Fibroblast of the aortic adventitia (primary cell): ENCODE measurements at regions not wholly inside any gene's neighbourhood (a gene's known extent, or its start where the extent isn't known, plus 50 kb on each side); places are given as distances from the start of the nearest gene placed in this dataset.

ENCODE experiments used
- DNase-seq: peaks from one replicate; pipeline ENCODE4 v3.0.0-alpha.2; 2010; ENCODE audit warnings: low read depth
- H3K4me3 ChIP-seq: 2 replicates; pipeline ENCODE4 v1.5.1; 2011; ENCODE audit warnings: low read depth, mild to moderate bottlenecking, control low read depth, low read length, moderate library complexity
- CTCF ChIP-seq: IDR thresholded peaks from 2 replicates; pipeline ENCODE4 v1.5.1; 2011; ENCODE audit warnings: mild to moderate bottlenecking, low read length, control low read depth, inconsistent platforms; ENCODE audit not compliant: insufficient read depth

GRCh38 chr3:139239550-139239949 is 104.3 kb upstream of the MRPS22 start:
- DNase-seq: no peak
- no peak for TF ChIP-seq CTCF
- H3K4me3 ChIP-seq: no peak overlapping the region

- peak; percentile 21 for TF ChIP-seq CTCF
- DNase-seq: no peak
- H3K4me3 ChIP-seq: no peak overlapping the region
Measured at GRCh38 chr3:139241783-139242182, 102.0 kb upstream of the MRPS22 start.

- TF ChIP-seq CTCF: no peak
- no peak overlapping the region for H3K4me3 ChIP-seq
- no peak for DNase-seq
Measured at GRCh38 chr3:139243710-139244109, 100.1 kb upstream of the MRPS22 start.

DNA sequence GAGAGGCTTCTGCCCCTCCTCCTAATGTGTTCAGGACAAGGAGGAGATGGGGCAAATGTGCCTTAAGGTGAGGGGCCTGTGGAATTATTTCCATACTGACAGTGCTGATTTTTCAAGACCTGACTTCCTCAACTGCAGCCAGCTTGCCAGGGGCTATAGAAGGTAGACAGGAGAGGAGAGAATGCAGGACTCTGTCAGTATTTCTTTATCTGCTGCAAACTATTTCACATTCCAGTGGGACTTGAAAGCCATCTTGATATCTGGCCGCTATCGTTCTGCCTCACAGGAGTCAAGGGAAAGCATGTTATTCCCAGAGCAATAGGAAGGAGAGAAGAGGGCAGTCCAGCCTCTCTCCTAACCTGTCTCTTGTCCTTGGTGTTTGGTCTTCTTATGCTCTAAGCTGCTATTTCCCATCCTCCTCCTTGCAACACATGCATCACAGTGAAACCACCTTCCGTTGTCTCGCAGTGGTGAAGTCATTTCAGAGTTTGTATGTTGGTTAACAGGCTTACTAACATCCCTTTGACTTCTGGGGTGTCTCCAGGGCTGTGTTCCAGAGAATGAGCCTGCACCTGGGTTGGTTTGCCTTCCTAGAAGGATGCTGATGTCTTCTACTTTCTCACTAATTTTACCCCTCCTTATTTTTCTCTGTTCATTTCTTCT is 95.1 kb upstream of the MRPS22 start:
- H3K4me3 ChIP-seq: no peak overlapping the region
- TF ChIP-seq CTCF: no peak
- DNase-seq: no peak

DNA sequence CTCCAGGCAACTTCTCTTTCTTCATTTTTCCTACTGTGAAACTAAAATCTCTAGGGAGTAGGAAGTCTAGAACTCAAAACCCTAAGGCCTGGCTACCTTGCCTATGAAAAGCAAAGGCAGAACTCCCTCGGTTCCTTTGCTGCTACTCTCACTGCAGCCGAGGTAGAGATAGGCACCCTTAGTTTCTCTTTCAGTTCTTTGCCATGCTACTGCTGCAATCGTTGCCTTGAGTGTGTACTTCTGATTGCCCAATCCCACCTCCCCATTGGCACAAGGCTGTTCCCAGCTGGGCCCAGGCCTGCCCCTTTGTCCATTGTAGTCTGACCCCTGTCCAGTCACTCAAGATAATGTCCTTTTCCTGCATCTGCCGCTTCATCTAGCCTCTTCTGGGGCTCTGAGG is 92.3 kb upstream of the MRPS22 start:
- H3K4me3 ChIP-seq: no peak overlapping the region
- TF ChIP-seq CTCF: no peak
- DNase-seq: peak; percentile 6

- no peak for DNase-seq
- TF ChIP-seq CTCF: no peak
- H3K4me3 ChIP-seq: no peak overlapping the region
Measured at GRCh38 chr3:139252719-139253118, 91.1 kb upstream of the MRPS22 start.

DNA sequence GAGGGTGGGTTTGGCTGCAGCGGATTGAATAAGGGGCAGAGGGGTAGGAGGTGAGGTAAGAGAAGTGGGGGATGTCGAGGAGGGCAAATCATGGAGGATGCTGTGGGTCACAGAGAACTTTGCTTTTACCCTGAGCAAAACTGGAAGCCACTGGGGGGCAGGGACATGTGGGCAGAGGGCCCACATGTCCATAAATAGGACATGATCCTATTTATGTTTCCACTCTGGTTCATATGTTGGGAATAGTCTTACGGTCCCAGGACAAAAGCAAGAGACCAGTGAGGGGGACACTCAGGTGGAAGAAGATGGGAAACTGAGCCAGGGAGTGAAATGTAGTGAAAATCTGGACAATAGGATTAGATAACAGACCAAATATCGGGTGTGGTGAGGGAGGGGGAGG is 85.5 kb upstream of the MRPS22 start:
- no peak for DNase-seq
- H3K4me3 ChIP-seq: no peak overlapping the region
- TF ChIP-seq CTCF: no peak
